Astrocyte (in vitro differentiated cells and primary cell): ENCODE measurements at regions not wholly inside any gene's neighbourhood (a gene's known extent, or its start where the extent isn't known, plus 50 kb on each side); places are given as distances from the start of the nearest gene placed in this dataset.
"Not testable (repeated sequence)": the region's sequence is repeated elsewhere in the genome, so short reads cannot be mapped to it uniquely, and the experiment has no call there.

Source experiments
- DNase-seq: peaks from one replicate; pipeline ENCODE4 v3.0.0-alpha.2; 2010; ENCODE audit warnings: low read depth
- FAIRE-seq: peaks from 2 replicates; lab custom pipeline; 2011; peaks lifted over from hg19 to GRCh38; lab: Jason Lieb, UNC
- H2AFZ ChIP-seq: 2 replicates; pipeline ENCODE4 v1.6.0; 2012; ENCODE audit warnings: low read depth, low read length, inconsistent platforms
- H3K27ac ChIP-seq: 2 replicates; pipeline ENCODE4 v1.5.1; 2011; ENCODE audit warnings: low read depth, low read length, inconsistent platforms
- H3K27me3 ChIP-seq: 2 replicates; pipeline ENCODE4 v1.6.0; 2011; ENCODE audit warnings: low read length, inconsistent platforms; ENCODE audit not compliant: insufficient read depth
- H3K36me3 ChIP-seq: 2 replicates; pipeline ENCODE4 v1.5.1; 2011; ENCODE audit warnings: low read length, inconsistent platforms; ENCODE audit not compliant: insufficient read depth
- H3K4me1 ChIP-seq: 2 replicates; pipeline ENCODE4 v1.5.1; 2011; ENCODE audit warnings: low read length, inconsistent platforms; ENCODE audit not compliant: insufficient read depth
- H3K4me2 ChIP-seq: 2 replicates; pipeline ENCODE4 v1.6.0; 2012; ENCODE audit warnings: low read length, inconsistent platforms
- H3K4me3 ChIP-seq: 2 replicates; pipeline ENCODE4 v1.5.1; 2011; ENCODE audit warnings: low read depth, mild to moderate bottlenecking, low read length, inconsistent platforms; ENCODE audit not compliant: insufficient read depth
- H3K79me2 ChIP-seq: 2 replicates; pipeline ENCODE4 v1.6.0; 2012; ENCODE audit warnings: mild to moderate bottlenecking, low read length, inconsistent platforms; ENCODE audit not compliant: insufficient read depth
- H3K9ac ChIP-seq: 2 replicates; pipeline ENCODE4 v1.6.0; 2012; ENCODE audit warnings: mild to moderate bottlenecking, low read length, inconsistent platforms
- H3K9me3 ChIP-seq: 2 replicates; pipeline ENCODE4 v1.5.1; 2012; ENCODE audit warnings: low read depth, mild to moderate bottlenecking, low read length, inconsistent platforms; ENCODE audit not compliant: insufficient read depth
- H4K20me1 ChIP-seq: 2 replicates; pipeline ENCODE4 v1.6.0; 2012; ENCODE audit warnings: low read length, inconsistent platforms; ENCODE audit not compliant: insufficient read depth
- H3K27ac Mint-ChIP-seq: one replicate; pipeline ENCODE4 v1.8.0; 2021; ENCODE audit warnings: mild to moderate bottlenecking, mixed read lengths; ENCODE audit not compliant: unreplicated experiment
- H3K27me3 Mint-ChIP-seq: one replicate; pipeline ENCODE4 v1.8.0; 2021; ENCODE audit warnings: low read depth, mixed read lengths; ENCODE audit not compliant: unreplicated experiment
- H3K36me3 Mint-ChIP-seq: one replicate; pipeline ENCODE4 v1.8.0; 2021; ENCODE audit warnings: low read depth, mixed read lengths; ENCODE audit not compliant: unreplicated experiment
- H3K4me1 Mint-ChIP-seq: one replicate; pipeline ENCODE4 v1.8.0; 2021; ENCODE audit warnings: low read depth, mixed read lengths; ENCODE audit not compliant: unreplicated experiment
- H3K4me3 Mint-ChIP-seq: one replicate; pipeline ENCODE4 v1.8.0; 2021; ENCODE audit warnings: mild to moderate bottlenecking, moderate library complexity, mixed read lengths; ENCODE audit not compliant: unreplicated experiment
- H3K9me3 Mint-ChIP-seq: one replicate; pipeline ENCODE4 v1.8.0; 2021; ENCODE audit warnings: mild to moderate bottlenecking, mixed read lengths; ENCODE audit not compliant: unreplicated experiment
- EZH2 ChIP-seq: IDR thresholded peaks from 2 replicates; pipeline ENCODE4 v1.6.1; 2012; ENCODE audit warnings: mild to moderate bottlenecking, low read length, inconsistent platforms; ENCODE audit not compliant: insufficient read depth
- TF ChIP-seq, protein P1 (sequence below): IDR thresholded peaks from 2 replicates; pipeline ENCODE4 v1.5.1; 2011; ENCODE audit warnings: low read depth, mild to moderate bottlenecking, inconsistent platforms, low read length, moderate library complexity; ENCODE audit not compliant: insufficient read depth

DNA sequence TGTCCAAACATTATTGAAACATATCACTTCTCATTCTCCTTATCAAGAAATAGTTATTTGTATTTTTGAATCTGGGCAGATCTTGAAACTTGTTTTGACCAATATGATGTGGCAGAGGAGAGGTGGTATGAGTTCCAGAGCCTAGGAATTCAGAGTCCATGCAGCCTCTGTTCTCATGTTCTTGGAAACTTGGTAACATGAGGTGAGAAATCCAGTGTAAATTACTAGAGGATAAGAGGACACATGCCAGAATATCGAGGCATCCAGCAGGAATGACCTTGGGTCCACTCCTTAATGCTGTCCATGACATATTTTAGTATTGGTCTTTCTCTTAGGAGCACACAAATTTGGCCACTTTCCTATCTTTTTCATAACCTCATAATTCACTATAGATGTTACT, 1374.6 kb downstream of the FSCB start:
- H3K4me2 ChIP-seq = no peak overlapping the region
- no peak overlapping the region for H3K9ac ChIP-seq
- Mint-ChIP-seq H3K27me3 (no peaks in the 10 kb centered on the region), H3K27ac (no peak overlapping the region), H3K4me3 (no peak overlapping the region), H3K4me1 (no peaks in the 10 kb centered on the region), H3K9me3 (peaks cover 5% of the 10 kb centered on the region), H3K36me3 (no peaks in the 10 kb centered on the region)
- no peaks in the 10 kb centered on the region for H3K4me1 ChIP-seq
- FAIRE-seq (no peak), DNase-seq (no peak)
- no peak overlapping the region for H3K27ac ChIP-seq
- no peaks in the 10 kb centered on the region for H3K27me3 ChIP-seq
- no peak overlapping the region for H2AFZ ChIP-seq
- no peak for TF ChIP-seq EZH2
- TF ChIP-seq, protein P1, sequence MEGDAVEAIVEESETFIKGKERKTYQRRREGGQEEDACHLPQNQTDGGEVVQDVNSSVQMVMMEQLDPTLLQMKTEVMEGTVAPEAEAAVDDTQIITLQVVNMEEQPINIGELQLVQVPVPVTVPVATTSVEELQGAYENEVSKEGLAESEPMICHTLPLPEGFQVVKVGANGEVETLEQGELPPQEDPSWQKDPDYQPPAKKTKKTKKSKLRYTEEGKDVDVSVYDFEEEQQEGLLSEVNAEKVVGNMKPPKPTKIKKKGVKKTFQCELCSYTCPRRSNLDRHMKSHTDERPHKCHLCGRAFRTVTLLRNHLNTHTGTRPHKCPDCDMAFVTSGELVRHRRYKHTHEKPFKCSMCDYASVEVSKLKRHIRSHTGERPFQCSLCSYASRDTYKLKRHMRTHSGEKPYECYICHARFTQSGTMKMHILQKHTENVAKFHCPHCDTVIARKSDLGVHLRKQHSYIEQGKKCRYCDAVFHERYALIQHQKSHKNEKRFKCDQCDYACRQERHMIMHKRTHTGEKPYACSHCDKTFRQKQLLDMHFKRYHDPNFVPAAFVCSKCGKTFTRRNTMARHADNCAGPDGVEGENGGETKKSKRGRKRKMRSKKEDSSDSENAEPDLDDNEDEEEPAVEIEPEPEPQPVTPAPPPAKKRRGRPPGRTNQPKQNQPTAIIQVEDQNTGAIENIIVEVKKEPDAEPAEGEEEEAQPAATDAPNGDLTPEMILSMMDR = no peak
- H4K20me1 ChIP-seq = no peaks in the 10 kb centered on the region
- H3K79me2 ChIP-seq = no peaks in the 10 kb centered on the region
- no peaks in the 10 kb centered on the region for H3K9me3 ChIP-seq
- H3K4me3 ChIP-seq = no peak overlapping the region
- H3K36me3 ChIP-seq = no peaks in the 10 kb centered on the region

DNA sequence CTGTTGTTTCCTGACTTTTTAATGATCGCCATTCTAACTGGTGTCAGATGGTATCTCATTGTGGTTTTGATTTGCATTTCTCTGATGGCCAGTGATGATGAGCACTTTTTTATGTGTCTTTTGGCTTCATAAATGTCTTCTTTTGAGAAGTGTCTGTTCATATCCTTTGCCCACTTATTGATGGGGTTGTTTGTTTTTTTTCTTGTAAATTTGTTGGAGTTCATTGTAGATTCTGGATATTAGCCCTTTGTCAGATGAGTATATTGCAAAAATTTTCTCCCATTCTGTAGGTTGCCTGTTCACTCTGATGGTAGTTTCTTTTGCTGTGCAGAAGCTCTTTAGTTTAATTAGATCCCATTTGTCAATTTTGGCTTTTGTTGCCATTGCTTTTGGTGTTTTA, 1378.7 kb downstream of the FSCB start:
- not testable (repeated sequence) for H3K4me1 Mint-ChIP-seq, H3K4me1 ChIP-seq, H3K27ac ChIP-seq, H3K79me2 ChIP-seq, H3K27me3 Mint-ChIP-seq, H3K36me3 ChIP-seq, H3K9me3 Mint-ChIP-seq, H3K36me3 Mint-ChIP-seq, DNase-seq, H3K9ac ChIP-seq, FAIRE-seq, H3K4me2 ChIP-seq, H3K27me3 ChIP-seq, H3K9me3 ChIP-seq, H4K20me1 ChIP-seq, H3K27ac Mint-ChIP-seq, H3K4me3 Mint-ChIP-seq, H3K4me3 ChIP-seq, H2AFZ ChIP-seq

DNA sequence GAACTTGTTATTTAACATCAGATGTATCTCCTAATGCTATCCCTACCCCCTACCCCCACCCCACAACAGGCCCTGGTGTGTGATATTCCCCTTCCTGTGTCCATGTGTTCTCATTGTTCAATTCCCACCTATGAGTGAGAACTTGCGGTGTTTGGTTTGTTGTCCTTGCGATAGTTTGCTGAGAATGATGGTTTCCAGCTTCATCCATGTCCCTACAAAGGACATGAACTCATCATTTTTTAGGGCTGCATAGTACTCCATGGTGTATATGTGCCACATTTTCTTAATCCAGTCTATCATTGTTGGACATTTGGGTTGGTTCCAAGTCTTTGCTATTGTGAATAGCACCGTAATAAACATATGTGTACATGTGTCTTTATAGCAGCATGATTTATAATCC, 1379.2 kb downstream of the FSCB start:
- H3K36me3 ChIP-seq, H3K27me3 ChIP-seq, H3K79me2 ChIP-seq, H3K27ac Mint-ChIP-seq, H4K20me1 ChIP-seq, H3K9me3 Mint-ChIP-seq, H3K4me3 Mint-ChIP-seq, H3K27ac ChIP-seq, DNase-seq, H3K4me3 ChIP-seq, H3K9ac ChIP-seq, H2AFZ ChIP-seq, H3K9me3 ChIP-seq, H3K4me2 ChIP-seq, H3K4me1 Mint-ChIP-seq, H3K4me1 ChIP-seq, FAIRE-seq, H3K27me3 Mint-ChIP-seq, H3K36me3 Mint-ChIP-seq: not testable (repeated sequence)

DNA sequence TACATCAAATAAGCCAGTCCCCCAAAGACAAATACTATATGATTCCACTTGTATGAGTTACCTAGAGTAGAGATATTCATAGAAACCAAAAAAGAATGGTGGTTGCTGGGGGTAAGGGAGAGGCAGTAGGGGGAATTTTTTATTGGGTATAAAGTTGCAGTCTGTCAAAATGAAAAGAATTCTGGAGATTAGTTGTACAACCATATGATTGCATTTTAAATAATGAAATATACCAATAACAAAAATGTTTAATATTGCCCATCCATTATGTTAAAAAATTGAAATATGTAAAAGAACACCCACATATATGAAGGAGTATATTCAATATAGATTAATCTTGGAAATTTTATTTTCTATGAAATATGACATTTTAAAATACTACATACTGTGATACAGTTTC, 1383.5 kb downstream of the FSCB start:
- H3K4me3 ChIP-seq = no peak overlapping the region
- H3K27me3 Mint-ChIP-seq = no peaks in the 10 kb centered on the region
- no peak for FAIRE-seq

More for the DNA sequence above, 1383.5 kb downstream of the FSCB start:
- Histone ChIP-seq H2AFZ (no peak overlapping the region), H3K79me2 (no peaks in the 10 kb centered on the region), H3K9me3 (no peaks in the 10 kb centered on the region), H3K9ac (no peak overlapping the region), H3K36me3 (no peaks in the 10 kb centered on the region), H3K4me1 (no peaks in the 10 kb centered on the region), H3K27me3 (no peaks in the 10 kb centered on the region), H3K4me2 (no peak overlapping the region), H3K27ac (no peak overlapping the region), H4K20me1 (no peaks in the 10 kb centered on the region)
- peaks cover 4% of the 10 kb centered on the region for H3K9me3 Mint-ChIP-seq
- no peak overlapping the region for H3K4me3 Mint-ChIP-seq
- no peaks in the 10 kb centered on the region for H3K36me3 Mint-ChIP-seq
- H3K4me1 Mint-ChIP-seq = no peaks in the 10 kb centered on the region
- no peak for TF ChIP-seq EZH2
- TF ChIP-seq, protein P1 = no peak
- no peak overlapping the region for H3K27ac Mint-ChIP-seq
- DNase-seq = no peak
